HG02678 (cell line): ENCODE measurements at regions not wholly inside any gene's neighbourhood (a gene's known extent, or its start where the extent isn't known, plus 50 kb on each side); places are given as distances from the start of the nearest gene placed in this dataset.

ENCODE experiments used
- ATAC-seq: cut with Tn5 transposase; IDR thresholded peaks from one replicate; pipeline ENCODE4 v1.9.1; 2021; ENCODE audit warnings: mild to moderate bottlenecking, moderate library complexity; ENCODE audit not compliant: unreplicated experiment

GRCh38 chr18:67047334-67047733 lies 443.4 kb upstream of the CDH19 start:
- ATAC-seq: no peak

GRCh38 chr18:67043276-67043675 lies 439.4 kb upstream of the CDH19 start:
- ATAC-seq: no peak

GRCh38 chr18:67041334-67041733 lies 437.4 kb upstream of the CDH19 start:
- no peak for ATAC-seq

- no peak for ATAC-seq
These were observed 431.1 kb upstream of the CDH19 start for GRCh38 chr18:67035026-67035425.

- ATAC-seq: no peak
These were observed 419.2 kb upstream of the CDH19 start for GRCh38 chr18:67023059-67023458.

GRCh38 chr18:67010919-67011318 lies 407.0 kb upstream of the CDH19 start:
- no peak for ATAC-seq

GRCh38 chr18:67007999-67008398 lies 404.1 kb upstream of the CDH19 start:
- ATAC-seq: no peak

GRCh38 chr18:67007085-67007484 lies 403.2 kb upstream of the CDH19 start:
- no peak for ATAC-seq

- no peak for ATAC-seq
These were observed 397.2 kb upstream of the CDH19 start for GRCh38 chr18:67001052-67001451.

- ATAC-seq: no peak
These were observed 395.1 kb upstream of the CDH19 start for GRCh38 chr18:66999003-66999402.

- ATAC-seq: no peak
These were observed 391.4 kb upstream of the CDH19 start for GRCh38 chr18:66995270-66995669.

- no peak for ATAC-seq
These were observed 390.9 kb upstream of the CDH19 start for GRCh38 chr18:66994790-66995189.

- ATAC-seq: no peak
These were observed 389.6 kb upstream of the CDH19 start for GRCh38 chr18:66993492-66993891.

- ATAC-seq: no peak
These were observed 387.0 kb upstream of the CDH19 start for GRCh38 chr18:66990909-66991308.

- no peak for ATAC-seq
These were observed 375.1 kb upstream of the CDH19 start for GRCh38 chr18:66979009-66979408.

GRCh38 chr18:66972681-66973080 lies 368.8 kb upstream of the CDH19 start:
- no peak for ATAC-seq

GRCh38 chr18:66971960-66972359 lies 368.1 kb upstream of the CDH19 start:
- no peak for ATAC-seq

- ATAC-seq: no peak
These were observed 362.3 kb upstream of the CDH19 start for GRCh38 chr18:66966171-66966570.

GRCh38 chr18:66958309-66958708 lies 354.4 kb upstream of the CDH19 start:
- ATAC-seq: no peak

GRCh38 chr18:66951750-66952149 lies 347.9 kb upstream of the CDH19 start:
- ATAC-seq: no peak

- ATAC-seq: no peak
These were observed 345.5 kb upstream of the CDH19 start for GRCh38 chr18:66949419-66949818.

- ATAC-seq: no peak
These were observed 333.7 kb upstream of the CDH19 start for GRCh38 chr18:66937546-66937945.

GRCh38 chr18:66931010-66931409 lies 327.1 kb upstream of the CDH19 start:
- ATAC-seq: no peak

- ATAC-seq: no peak
These were observed 312.9 kb upstream of the CDH19 start for GRCh38 chr18:66916834-66917233.
